ENCODE measurements at regions not wholly inside any gene's neighbourhood (a gene's known extent, or its start where the extent isn't known, plus 50 kb on each side); places are given as distances from the start of the nearest gene placed in this dataset.

DNA sequence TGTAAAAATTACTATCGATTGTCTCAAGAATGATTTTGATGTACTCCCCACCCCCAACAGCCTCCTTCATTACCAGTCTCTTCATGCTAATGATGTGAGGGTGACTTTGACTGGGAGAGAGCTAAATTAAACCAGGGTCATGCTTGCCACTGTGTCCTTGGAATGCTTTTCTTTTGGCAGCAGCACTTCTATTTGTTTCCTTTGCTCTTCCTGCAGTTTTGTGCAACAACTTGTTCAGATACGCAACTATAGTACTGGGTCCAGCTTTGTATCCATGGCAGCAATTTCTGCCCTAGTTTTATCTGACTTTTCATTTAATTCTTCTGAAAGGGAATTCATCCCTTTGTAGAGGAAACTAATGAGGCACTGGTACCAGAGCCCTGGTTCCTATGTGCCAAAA, 2792.1 kb downstream of the PCDH9 start:
- TF ChIP-seq, protein P1, sequence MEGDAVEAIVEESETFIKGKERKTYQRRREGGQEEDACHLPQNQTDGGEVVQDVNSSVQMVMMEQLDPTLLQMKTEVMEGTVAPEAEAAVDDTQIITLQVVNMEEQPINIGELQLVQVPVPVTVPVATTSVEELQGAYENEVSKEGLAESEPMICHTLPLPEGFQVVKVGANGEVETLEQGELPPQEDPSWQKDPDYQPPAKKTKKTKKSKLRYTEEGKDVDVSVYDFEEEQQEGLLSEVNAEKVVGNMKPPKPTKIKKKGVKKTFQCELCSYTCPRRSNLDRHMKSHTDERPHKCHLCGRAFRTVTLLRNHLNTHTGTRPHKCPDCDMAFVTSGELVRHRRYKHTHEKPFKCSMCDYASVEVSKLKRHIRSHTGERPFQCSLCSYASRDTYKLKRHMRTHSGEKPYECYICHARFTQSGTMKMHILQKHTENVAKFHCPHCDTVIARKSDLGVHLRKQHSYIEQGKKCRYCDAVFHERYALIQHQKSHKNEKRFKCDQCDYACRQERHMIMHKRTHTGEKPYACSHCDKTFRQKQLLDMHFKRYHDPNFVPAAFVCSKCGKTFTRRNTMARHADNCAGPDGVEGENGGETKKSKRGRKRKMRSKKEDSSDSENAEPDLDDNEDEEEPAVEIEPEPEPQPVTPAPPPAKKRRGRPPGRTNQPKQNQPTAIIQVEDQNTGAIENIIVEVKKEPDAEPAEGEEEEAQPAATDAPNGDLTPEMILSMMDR (IDR thresholded peaks at IDR 0.05; ENCODE audit: low read depth, low read length, missing input control), result no peak
- TF ChIP-seq, protein P2, sequence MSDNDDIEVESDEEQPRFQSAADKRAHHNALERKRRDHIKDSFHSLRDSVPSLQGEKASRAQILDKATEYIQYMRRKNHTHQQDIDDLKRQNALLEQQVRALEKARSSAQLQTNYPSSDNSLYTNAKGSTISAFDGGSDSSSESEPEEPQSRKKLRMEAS (IDR thresholded peaks at IDR 0.05), result no peak
- TF ChIP-seq RAD21 (IDR thresholded peaks at IDR 0.05), result no peak
- TF ChIP-seq YY1 (IDR thresholded peaks at IDR 0.05), result no peak
- no peak for TF ChIP-seq GABPA (IDR thresholded peaks at IDR 0.05 in 1 of 2, conservative IDR thresholded peaks at IDR 0.05 in 1 of 2)
- TF ChIP-seq, protein P3, sequence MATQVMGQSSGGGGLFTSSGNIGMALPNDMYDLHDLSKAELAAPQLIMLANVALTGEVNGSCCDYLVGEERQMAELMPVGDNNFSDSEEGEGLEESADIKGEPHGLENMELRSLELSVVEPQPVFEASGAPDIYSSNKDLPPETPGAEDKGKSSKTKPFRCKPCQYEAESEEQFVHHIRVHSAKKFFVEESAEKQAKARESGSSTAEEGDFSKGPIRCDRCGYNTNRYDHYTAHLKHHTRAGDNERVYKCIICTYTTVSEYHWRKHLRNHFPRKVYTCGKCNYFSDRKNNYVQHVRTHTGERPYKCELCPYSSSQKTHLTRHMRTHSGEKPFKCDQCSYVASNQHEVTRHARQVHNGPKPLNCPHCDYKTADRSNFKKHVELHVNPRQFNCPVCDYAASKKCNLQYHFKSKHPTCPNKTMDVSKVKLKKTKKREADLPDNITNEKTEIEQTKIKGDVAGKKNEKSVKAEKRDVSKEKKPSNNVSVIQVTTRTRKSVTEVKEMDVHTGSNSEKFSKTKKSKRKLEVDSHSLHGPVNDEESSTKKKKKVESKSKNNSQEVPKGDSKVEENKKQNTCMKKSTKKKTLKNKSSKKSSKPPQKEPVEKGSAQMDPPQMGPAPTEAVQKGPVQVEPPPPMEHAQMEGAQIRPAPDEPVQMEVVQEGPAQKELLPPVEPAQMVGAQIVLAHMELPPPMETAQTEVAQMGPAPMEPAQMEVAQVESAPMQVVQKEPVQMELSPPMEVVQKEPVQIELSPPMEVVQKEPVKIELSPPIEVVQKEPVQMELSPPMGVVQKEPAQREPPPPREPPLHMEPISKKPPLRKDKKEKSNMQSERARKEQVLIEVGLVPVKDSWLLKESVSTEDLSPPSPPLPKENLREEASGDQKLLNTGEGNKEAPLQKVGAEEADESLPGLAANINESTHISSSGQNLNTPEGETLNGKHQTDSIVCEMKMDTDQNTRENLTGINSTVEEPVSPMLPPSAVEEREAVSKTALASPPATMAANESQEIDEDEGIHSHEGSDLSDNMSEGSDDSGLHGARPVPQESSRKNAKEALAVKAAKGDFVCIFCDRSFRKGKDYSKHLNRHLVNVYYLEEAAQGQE (IDR thresholded peaks at IDR 0.05), result no peak
- no peak for TF ChIP-seq TAF1 (conservative IDR thresholded peaks at IDR 0.05)
- TF ChIP-seq SP1 (IDR thresholded peaks at IDR 0.05), result no peak
- TF ChIP-seq EGR1 (IDR thresholded peaks at IDR 0.05; ENCODE audit: low read depth in 2 of 2), result no peak
- TF ChIP-seq, protein P4, sequence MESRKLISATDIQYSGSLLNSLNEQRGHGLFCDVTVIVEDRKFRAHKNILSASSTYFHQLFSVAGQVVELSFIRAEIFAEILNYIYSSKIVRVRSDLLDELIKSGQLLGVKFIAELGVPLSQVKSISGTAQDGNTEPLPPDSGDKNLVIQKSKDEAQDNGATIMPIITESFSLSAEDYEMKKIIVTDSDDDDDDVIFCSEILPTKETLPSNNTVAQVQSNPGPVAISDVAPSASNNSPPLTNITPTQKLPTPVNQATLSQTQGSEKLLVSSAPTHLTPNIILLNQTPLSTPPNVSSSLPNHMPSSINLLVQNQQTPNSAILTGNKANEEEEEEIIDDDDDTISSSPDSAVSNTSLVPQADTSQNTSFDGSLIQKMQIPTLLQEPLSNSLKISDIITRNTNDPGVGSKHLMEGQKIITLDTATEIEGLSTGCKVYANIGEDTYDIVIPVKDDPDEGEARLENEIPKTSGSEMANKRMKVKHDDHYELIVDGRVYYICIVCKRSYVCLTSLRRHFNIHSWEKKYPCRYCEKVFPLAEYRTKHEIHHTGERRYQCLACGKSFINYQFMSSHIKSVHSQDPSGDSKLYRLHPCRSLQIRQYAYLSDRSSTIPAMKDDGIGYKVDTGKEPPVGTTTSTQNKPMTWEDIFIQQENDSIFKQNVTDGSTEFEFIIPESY (IDR thresholded peaks at IDR 0.05), result no peak

Measured in liver (tissue), 3 donors.